Motor neuron (in vitro differentiated cells): ENCODE measurements at regions not wholly inside any gene's neighbourhood (a gene's known extent, or its start where the extent isn't known, plus 50 kb on each side); places are given as distances from the start of the nearest gene placed in this dataset.

Experiments used
- ATAC-seq, 8 experiments: fragments of 200-7000 bp; cut with Tn5 transposase; replicated peaks in 6 of 8; 2 replicates each; pipeline ENCODE4 v1.8.0; 2021; ENCODE audit warnings: mild to moderate bottlenecking in 8 of 8, moderate library complexity in 8 of 8
- H3K27ac ChIP-seq, 2 donors: fragments of 250-450 bp; sonication (Bioruptor Pico); 2 replicates each; pipeline ENCODE4 v1.9.0; 2021; ENCODE audit warnings: antibody characterized with exemption in 2 of 2, mild to moderate bottlenecking in 2 of 2, moderate library complexity in 1 of 2
- H3K4me1 ChIP-seq, 2 donors: fragments of 250-450 bp; sonication (Bioruptor Pico); replicated peaks in 1 of 2; 2 replicates each; pipeline ENCODE4 v1.6.1; 2021; ENCODE audit warnings: antibody characterized with exemption in 2 of 2, mild to moderate bottlenecking in 2 of 2, moderate library complexity in 1 of 2
- H3K4me3 ChIP-seq, 5 donors: fragments of 250-450 bp; sonication (Bioruptor Pico); 2 replicates each; pipeline ENCODE4 v1.9.0; 2021; ENCODE audit warnings: antibody characterized with exemption in 5 of 5, mild to moderate bottlenecking in 5 of 5, moderate library complexity in 4 of 5
- WGBS, 10 experiments: fragments of 450-650 bp; shearing (Covaris generic); methylation state at CpG; one replicate each; pipeline ENCODE4 v1.0.0; 2022; 5-methylcytosine and 5-hydroxymethylcytosine counted together
- in situ Hi-C, 9 experiments: fragments of 400-800 bp; cut with MboI; loops; one replicate each; pipeline ENCODE4 v1.15.0; 2021; ENCODE audit warnings: low sequenced_read_pairs in 9 of 9, low pct_unique_long_range_greater_than_20kb in 2 of 9; ENCODE audit not compliant: unreplicated experiment in 9 of 9

GRCh38 chr2:176772816-176773215 lies 439.8 kb upstream of the HNRNPA3 start:
- Histone ChIP-seq H3K27ac (no peak overlapping the region), H3K4me1 (peaks cover 0 to 3% of the 10 kb centered on the region in 2 donors), H3K4me3 (no peak overlapping the region)
- in situ Hi-C loops: no loop called here
- ATAC-seq: no peak
- 0 to 77% (median 63%) methylated on average over 1 to 2 of the region's 2 CpGs; no CpG with 5 or more reads in 6 of the 10 experiments for WGBS, 10 experiments

- in situ Hi-C loops: loop anchor here in 1 of 9 experiments (25.0 kb wide), 1 partner anchor 113 kb away; no protein-coding TSS in a partner anchor
- ATAC-seq: peak in 5 of 8 experiments; percentile 30 to 67 (median 61)
- WGBS, 10 experiments: 47 to 100% (median 75%) methylated on average over 1 to 2 of the region's 2 CpGs; no CpG with 5 or more reads in 1 of the 10 experiments
- H3K27ac ChIP-seq: no peak overlapping the region
- H3K4me3 ChIP-seq: no peak overlapping the region
- peaks cover 0 to 3% of the 10 kb centered on the region in 2 donors for H3K4me1 ChIP-seq
Observed at GRCh38 chr2:176774766-176775451, 437.7 kb upstream of the HNRNPA3 start.

- in situ Hi-C loops: loop anchor here in 1 of 9 experiments (25.0 kb wide), 1 partner anchor 115 kb away; no protein-coding TSS in a partner anchor
- Histone ChIP-seq H3K4me1 (peaks cover 0 to 3% of the 10 kb centered on the region in 2 donors), H3K27ac (no peak overlapping the region), H3K4me3 (no peak overlapping the region)
- WGBS, 10 experiments: 7 to 90% (median 73%) methylated on average over 2 to 3 of the region's 3 CpGs; no CpG with 5 or more reads in 1 of the 10 experiments
- peak in 3 of 8 experiments; percentile 55 to 79 (median 68) for ATAC-seq
Observed at GRCh38 chr2:176777262-176777661, 435.3 kb upstream of the HNRNPA3 start.

GRCh38 chr2:176779917-176780316 lies 432.7 kb upstream of the HNRNPA3 start:
- H3K27ac ChIP-seq: no peak overlapping the region
- WGBS, 10 experiments: 46 to 100% (median 74%) methylated on average over 1 to 4 of the region's 4 CpGs; no CpG with 5 or more reads in 2 of the 10 experiments
- in situ Hi-C loops: loop anchor here in 1 of 9 experiments (25.0 kb wide), 1 partner anchor 118 kb away; no protein-coding TSS in a partner anchor
- H3K4me1 ChIP-seq: peaks cover 0 to 2% of the 10 kb centered on the region in 2 donors
- no peak for ATAC-seq
- no peak overlapping the region for H3K4me3 ChIP-seq

GRCh38 chr2:176780348-176780747 lies 432.2 kb upstream of the HNRNPA3 start:
- 56 to 92% (median 78%) methylated on average over 1 to 2 of the region's 2 CpGs; no CpG with 5 or more reads in 2 of the 10 experiments for WGBS, 10 experiments
- no peaks in the 10 kb centered on the region for H3K4me1 ChIP-seq
- in situ Hi-C loops: loop anchor here in 1 of 9 experiments (25.0 kb wide), 1 partner anchor 118 kb away; no protein-coding TSS in a partner anchor

GRCh38 chr2:176781570-176782217 lies 430.9 kb upstream of the HNRNPA3 start:
- 50 to 100% (median 78%) methylated on average over 1 to 4 of the region's 4 CpGs for WGBS, 10 experiments
- H3K4me1 ChIP-seq: no peaks in the 10 kb centered on the region
- no peak overlapping the region for H3K27ac ChIP-seq
- no peak for ATAC-seq
- H3K4me3 ChIP-seq: no peak overlapping the region
- in situ Hi-C loops: loop anchor here in 1 of 9 experiments (25.0 kb wide), 1 partner anchor 119 kb away; no protein-coding TSS in a partner anchor

More at GRCh38 chr2:176780348-176780747, 432.2 kb upstream of the HNRNPA3 start:
- Histone ChIP-seq H3K27ac (no peak overlapping the region), H3K4me3 (no peak overlapping the region)
- no peak for ATAC-seq

GRCh38 chr2:176784633-176785200 lies 427.9 kb upstream of the HNRNPA3 start:
- 20 to 100% (median 95%) methylated on average over 1 of the region's 1 CpG; no CpG with 5 or more reads in 2 of the 10 experiments for WGBS, 10 experiments
- in situ Hi-C loops: loop anchor here in 1 of 9 experiments (25.0 kb wide), 1 partner anchor 122 kb away; no protein-coding TSS in a partner anchor
- peak in 1 of 8 experiments; percentile 89 for ATAC-seq
- Histone ChIP-seq H3K4me1 (no peaks in the 10 kb centered on the region), H3K27ac (no peak overlapping the region), H3K4me3 (no peak overlapping the region)

GRCh38 chr2:176789751-176790150 lies 422.8 kb upstream of the HNRNPA3 start:
- H3K4me1 ChIP-seq: no peaks in the 10 kb centered on the region
- no peak overlapping the region for H3K4me3 ChIP-seq
- no peak overlapping the region for H3K27ac ChIP-seq
- no peak for ATAC-seq
- in situ Hi-C loops: loop anchor here in 1 of 9 experiments (25.0 kb wide), 1 partner anchor 127 kb away; no protein-coding TSS in a partner anchor
- 17 to 100% (median 80%) methylated on average over 1 of the region's 1 CpG; no CpG with 5 or more reads in 1 of the 10 experiments for WGBS, 10 experiments

GRCh38 chr2:176790468-176790867 lies 422.1 kb upstream of the HNRNPA3 start:
- WGBS, 10 experiments: 50 to 100% (median 79%) methylated on average over 1 to 3 of the region's 3 CpGs; no CpG with 5 or more reads in 6 of the 10 experiments
- in situ Hi-C loops: loop anchor here in 1 of 9 experiments (25.0 kb wide), 1 partner anchor 128 kb away; no protein-coding TSS in a partner anchor
- peak in 2 of 8 experiments; percentile 54 to 63 for ATAC-seq
- Histone ChIP-seq H3K4me3 (no peak overlapping the region), H3K4me1 (no peaks in the 10 kb centered on the region), H3K27ac (no peak overlapping the region)

GRCh38 chr2:176793792-176794191 lies 418.8 kb upstream of the HNRNPA3 start:
- no peaks in the 10 kb centered on the region for H3K4me1 ChIP-seq
- in situ Hi-C loops: loop anchor here in 1 of 9 experiments (25.0 kb wide), 1 partner anchor 131 kb away; no protein-coding TSS in a partner anchor
- H3K27ac ChIP-seq: no peak overlapping the region
- no peak for ATAC-seq
- whole genome bisulfite sequencing, 10 experiments: 0 to 100% (median 73%) methylated on average over 1 to 6 of the region's 6 CpGs; no CpG with 5 or more reads in 1 of the 10 experiments
- H3K4me3 ChIP-seq: no peak overlapping the region

GRCh38 chr2:176794392-176794791 lies 418.2 kb upstream of the HNRNPA3 start:
- Histone ChIP-seq H3K4me1 (no peaks in the 10 kb centered on the region), H3K27ac (no peak overlapping the region), H3K4me3 (no peak overlapping the region)
- in situ Hi-C loops: loop anchor here in 1 of 9 experiments (25.0 kb wide), 1 partner anchor 132 kb away; no protein-coding TSS in a partner anchor
- WGBS, 10 experiments: 80 to 100% (median 100%) methylated on average over 1 of the region's 1 CpG; no CpG with 5 or more reads in 3 of the 10 experiments
- ATAC-seq: no peak

GRCh38 chr2:176795823-176796222 lies 416.8 kb upstream of the HNRNPA3 start:
- WGBS, 10 experiments: 19 to 100% (median 83%) methylated on average over 1 to 2 of the region's 2 CpGs
- ATAC-seq: no peak
- in situ Hi-C loops: loop anchor here in 1 of 9 experiments (25.0 kb wide), 1 partner anchor 134 kb away; no protein-coding TSS in a partner anchor

More at GRCh38 chr2:176795823-176796222, 416.8 kb upstream of the HNRNPA3 start:
- Histone ChIP-seq H3K4me1 (no peaks in the 10 kb centered on the region), H3K27ac (no peak overlapping the region), H3K4me3 (no peak overlapping the region)
